HG03565 (cell line): ENCODE measurements at regions not wholly inside any gene's neighbourhood (a gene's known extent, or its start where the extent isn't known, plus 50 kb on each side); places are given as distances from the start of the nearest gene placed in this dataset.

Experiments used
- ATAC-seq: cut with Tn5 transposase; IDR thresholded peaks from one replicate; pipeline ENCODE4 v1.9.1; 2021; ENCODE audit warnings: mild to moderate bottlenecking, moderate library complexity; ENCODE audit not compliant: unreplicated experiment

DNA sequence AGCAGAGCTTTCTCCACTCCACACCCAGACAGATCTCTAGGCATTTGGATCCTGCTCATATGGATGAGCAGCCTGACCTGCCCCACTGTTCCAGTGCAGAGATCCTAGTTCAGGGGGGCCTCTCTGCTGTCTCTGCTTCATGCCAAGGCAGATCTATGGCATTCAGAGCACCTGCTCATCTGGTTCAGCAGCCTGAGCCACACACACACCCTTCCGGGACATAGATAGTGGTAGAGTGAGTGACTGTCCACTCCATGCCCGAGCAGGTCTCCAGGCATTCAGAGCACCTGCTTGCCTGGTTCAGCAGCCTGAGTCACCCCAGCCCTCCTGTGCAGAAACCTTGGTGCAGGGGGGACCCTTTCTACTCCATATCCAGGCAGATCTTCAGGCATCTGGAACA lies 54.3 kb upstream of the ZNF800 start:
- ATAC-seq: no peak
